GM19468 (cell line): ENCODE measurements at regions not wholly inside any gene's neighbourhood (a gene's known extent, or its start where the extent isn't known, plus 50 kb on each side); places are given as distances from the start of the nearest gene placed in this dataset.
A peak's percentile ranks its signal among the peaks of the same experiment; 100 is the strongest.

Experiments
- ATAC-seq: cut with Tn5 transposase; IDR thresholded peaks from one replicate; pipeline ENCODE4 v1.9.1; 2021; ENCODE audit warnings: mild to moderate bottlenecking, moderate library complexity, moderate number of reproducible peaks; ENCODE audit not compliant: unreplicated experiment; ENCODE audit errors: extremely low read depth

- no peak for ATAC-seq
These were observed 268.2 kb downstream of the SH3GL2 start for GRCh38 chr9:17846948-17847655.

GRCh38 chr9:17847908-17848307 lies 269.0 kb downstream of the SH3GL2 start:
- ATAC-seq, result no peak

GRCh38 chr9:17852108-17852507 lies 273.2 kb downstream of the SH3GL2 start:
- ATAC-seq, result no peak

GRCh38 chr9:17854487-17854886 lies 275.6 kb downstream of the SH3GL2 start:
- no peak for ATAC-seq

- no peak for ATAC-seq
These were observed 278.1 kb downstream of the SH3GL2 start for GRCh38 chr9:17856995-17857394.

- ATAC-seq, result no peak
These were observed 280.4 kb downstream of the SH3GL2 start for GRCh38 chr9:17859228-17859627.

GRCh38 chr9:17859987-17860386 lies 281.1 kb downstream of the SH3GL2 start:
- no peak for ATAC-seq

- no peak for ATAC-seq
These were observed 283.2 kb downstream of the SH3GL2 start for GRCh38 chr9:17862101-17862500.

GRCh38 chr9:17862629-17863028 lies 283.8 kb downstream of the SH3GL2 start:
- ATAC-seq, result no peak

GRCh38 chr9:17863213-17863883 lies 284.5 kb downstream of the SH3GL2 start:
- ATAC-seq, result peak; percentile 74

GRCh38 chr9:17863924-17864323 lies 285.1 kb downstream of the SH3GL2 start:
- ATAC-seq, result no peak

GRCh38 chr9:17864951-17865350 lies 286.1 kb downstream of the SH3GL2 start:
- no peak for ATAC-seq

- ATAC-seq, result no peak
These were observed 287.0 kb downstream of the SH3GL2 start for GRCh38 chr9:17865881-17866280.

GRCh38 chr9:17870722-17871121 lies 291.9 kb downstream of the SH3GL2 start:
- no peak for ATAC-seq

GRCh38 chr9:17871213-17871890 lies 292.5 kb downstream of the SH3GL2 start:
- ATAC-seq, result no peak

- no peak for ATAC-seq
These were observed 297.0 kb downstream of the SH3GL2 start for GRCh38 chr9:17875886-17876285.

- ATAC-seq, result peak; percentile 29
These were observed 297.8 kb downstream of the SH3GL2 start for GRCh38 chr9:17876687-17877086.

GRCh38 chr9:17878810-17879370 lies 300.0 kb downstream of the SH3GL2 start:
- no peak for ATAC-seq

- no peak for ATAC-seq
These were observed 302.5 kb downstream of the SH3GL2 start for GRCh38 chr9:17881371-17881770.

GRCh38 chr9:17882688-17883594 lies 304.1 kb downstream of the SH3GL2 start:
- ATAC-seq, result no peak
